SKM-1 (cell line): ENCODE measurements at regions not wholly inside any gene's neighbourhood (a gene's known extent, or its start where the extent isn't known, plus 50 kb on each side); places are given as distances from the start of the nearest gene placed in this dataset.

Experiments
- DNase-seq: peaks from one replicate; lab custom pipeline; 2025; ENCODE audit not compliant: unreplicated experiment; lab: John Stamatoyannopoulos, UW

DNA sequence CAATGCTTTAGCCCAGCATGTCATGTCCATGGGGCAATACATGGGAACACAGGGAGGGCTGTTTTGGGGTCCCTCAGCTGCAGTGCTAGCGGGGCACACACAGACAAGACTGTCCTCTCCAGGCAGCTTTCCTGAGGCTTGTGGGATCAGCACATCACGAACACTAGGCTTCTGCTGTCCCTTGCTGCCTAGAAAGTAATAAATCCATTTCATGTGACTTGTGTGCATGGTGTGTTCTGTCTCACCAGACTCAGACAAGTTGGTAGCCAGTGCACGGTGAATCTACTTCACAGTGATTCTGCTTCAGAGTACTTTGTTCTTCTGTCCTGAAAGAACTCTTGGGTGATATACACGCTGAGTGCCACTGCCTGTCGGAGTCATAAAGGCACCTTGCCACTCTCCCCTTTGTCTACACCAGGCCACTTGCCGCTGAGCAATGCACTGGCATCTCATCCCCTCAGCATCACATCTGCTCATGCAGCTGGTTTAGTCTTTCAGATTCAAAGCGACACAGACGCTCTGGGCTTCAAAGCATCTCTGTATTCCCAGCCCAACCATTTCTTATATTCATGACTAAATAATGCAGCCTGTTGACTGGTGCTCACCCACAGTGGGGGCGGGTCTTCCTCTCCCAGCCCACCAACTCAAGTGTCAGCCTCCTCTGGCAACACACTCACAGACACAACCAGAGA is 95.2 kb upstream of the COX10 start:
- DNase-seq: no peak

DNA sequence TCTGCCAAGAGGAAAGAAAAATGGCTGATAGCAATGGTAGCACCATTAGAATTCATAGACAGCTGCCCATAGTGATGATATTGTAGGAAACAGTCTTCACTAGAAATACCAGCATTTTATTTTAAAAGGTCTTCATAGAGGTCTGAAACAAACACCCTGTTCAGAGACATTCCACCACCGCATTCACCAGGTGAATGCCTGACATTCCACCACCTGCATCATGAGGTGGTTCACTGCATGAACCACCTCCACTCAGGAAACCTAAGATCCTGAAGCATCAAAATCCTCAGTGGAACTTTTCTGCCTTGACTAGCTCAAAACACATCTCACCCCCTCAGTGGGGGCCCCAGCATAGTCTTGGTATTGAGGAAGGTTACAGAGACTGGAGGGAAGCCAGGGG is 91.5 kb upstream of the COX10 start:
- no peak for DNase-seq

DNA sequence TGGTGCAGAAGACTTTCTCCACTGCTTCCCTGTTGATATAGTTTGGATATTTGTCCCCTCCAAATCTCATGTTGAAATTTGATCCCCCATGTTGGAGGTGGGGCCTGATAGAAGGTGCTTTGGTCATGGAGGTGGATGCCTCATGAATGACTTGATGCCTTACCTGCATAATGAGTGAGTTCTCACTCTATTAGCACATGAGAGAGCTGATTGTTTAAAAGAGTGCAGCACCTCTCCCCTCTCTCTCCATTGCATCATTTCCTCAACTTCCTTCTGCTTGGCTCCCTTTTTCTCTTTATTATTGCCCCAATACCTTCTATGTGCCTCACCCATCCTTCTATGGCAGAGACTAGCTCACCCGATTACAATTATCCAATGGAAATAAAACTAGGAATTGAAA is 90.8 kb upstream of the COX10 start:
- DNase-seq: no peak

DNA sequence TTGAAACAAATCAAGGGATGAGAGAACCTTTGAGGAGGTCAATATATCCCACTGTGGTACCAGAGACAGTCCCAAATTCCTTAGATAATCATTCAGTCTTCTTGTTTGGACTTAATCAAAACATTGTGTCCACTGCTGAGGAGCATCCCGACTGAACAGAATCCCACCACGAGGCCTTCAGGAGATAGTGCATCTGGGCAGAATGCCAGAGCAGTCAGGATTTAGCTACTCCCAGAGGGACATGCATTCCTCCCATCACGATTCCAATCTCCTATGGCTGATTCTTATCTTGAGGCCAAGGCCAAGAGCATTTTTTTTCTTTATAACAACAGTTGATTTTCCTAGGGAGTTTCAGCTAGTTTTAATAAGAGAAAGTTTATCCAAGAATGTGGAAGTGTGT is 87.4 kb upstream of the COX10 start:
- DNase-seq: no peak

DNA sequence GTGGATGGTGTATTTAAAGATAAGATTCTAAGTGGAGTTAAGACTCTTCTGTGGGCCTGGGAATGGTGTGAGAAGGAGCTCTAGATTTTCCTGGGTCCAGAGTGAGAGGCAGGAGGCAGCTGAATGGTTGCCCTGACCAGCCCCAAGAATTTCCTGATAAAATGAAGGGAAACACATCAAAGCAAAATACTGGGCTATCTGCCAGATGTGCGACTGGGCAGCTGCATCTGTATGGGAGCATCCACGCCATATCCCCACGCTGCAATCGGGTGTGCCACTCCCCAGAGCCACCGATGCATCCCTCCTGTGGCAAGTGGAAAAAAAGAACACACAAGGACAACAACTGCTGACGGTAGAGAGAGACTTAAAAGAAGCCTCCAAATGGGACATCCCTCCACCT is 84.3 kb upstream of the COX10 start:
- no peak for DNase-seq

DNA sequence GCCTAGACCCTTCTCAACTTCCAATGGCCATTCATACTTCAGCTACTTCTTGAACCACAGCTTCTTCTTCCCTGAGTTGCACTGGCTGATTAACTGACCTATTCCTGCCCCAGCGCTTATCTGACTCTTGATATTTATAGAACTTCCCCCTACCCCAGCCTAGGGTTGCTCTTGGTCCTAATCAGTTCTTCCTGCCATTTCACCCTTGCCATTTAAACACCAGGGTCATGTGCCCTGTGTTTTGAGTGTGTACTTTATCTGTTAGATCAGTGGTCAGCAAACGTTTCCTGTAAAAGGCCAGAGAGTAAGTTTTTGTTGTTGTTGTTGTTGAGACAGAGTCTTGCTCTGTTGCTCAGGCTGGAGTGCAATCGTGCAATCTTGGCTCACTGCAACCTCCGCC is 82.4 kb upstream of the COX10 start:
- no peak for DNase-seq

DNA sequence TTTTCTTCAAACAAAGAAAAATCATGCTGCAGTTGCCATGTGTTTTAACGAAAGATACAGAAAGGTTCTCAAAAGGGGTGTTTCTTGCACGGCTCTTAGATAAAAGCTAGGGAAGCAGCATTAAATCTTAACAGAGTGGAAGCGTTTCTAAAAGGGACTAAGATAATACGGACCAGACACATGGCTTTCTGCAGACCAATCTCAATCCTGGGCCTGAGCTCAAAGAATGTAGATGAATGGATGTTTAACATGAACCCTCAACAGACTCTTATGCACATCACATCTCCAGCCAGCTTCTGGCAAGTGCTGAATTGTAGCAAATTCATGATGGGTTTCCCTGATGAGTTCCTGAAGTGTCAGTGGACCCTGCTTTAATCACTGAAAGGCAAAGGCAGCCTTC is 80.2 kb upstream of the COX10 start:
- no peak for DNase-seq

DNA sequence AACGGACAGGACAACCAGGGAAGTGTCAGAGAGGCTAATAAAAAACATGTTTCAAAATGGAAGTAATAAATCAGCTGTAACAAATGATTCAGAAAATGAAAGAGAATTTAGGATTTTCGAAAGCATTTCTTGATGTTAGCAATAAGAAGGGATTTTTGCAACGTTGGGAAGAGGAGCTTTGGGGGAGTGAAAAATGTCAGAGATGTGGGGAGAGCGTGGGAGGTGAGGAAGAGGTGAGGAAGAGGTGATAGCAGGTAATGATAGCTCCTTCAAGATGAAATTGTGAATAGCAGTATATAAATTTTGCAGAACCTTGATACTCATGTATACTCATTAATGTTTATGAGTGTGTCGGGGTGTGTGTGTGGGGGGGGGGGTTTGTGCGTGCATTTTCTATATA is 76.2 kb upstream of the COX10 start:
- no peak for DNase-seq

DNA sequence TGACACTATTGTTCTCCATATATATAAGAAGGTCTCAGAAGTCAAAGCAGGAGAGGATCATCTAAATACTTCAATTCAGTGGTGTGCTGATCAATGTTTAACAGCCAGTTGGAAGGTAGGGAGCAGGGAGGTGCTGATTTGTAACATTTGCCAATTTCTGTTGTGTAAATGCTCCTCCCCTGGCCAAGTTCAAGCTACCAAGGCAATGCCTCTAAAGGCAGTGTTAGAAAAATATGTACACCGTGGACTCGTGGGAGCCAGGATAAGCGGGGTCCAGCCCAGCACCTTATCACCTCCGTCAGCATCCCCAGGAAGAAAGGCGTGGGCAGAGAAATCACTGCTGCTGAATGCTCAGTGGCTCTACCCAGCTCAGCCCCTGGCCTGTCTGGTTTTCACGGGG is 75.3 kb upstream of the COX10 start:
- DNase-seq: no peak

DNA sequence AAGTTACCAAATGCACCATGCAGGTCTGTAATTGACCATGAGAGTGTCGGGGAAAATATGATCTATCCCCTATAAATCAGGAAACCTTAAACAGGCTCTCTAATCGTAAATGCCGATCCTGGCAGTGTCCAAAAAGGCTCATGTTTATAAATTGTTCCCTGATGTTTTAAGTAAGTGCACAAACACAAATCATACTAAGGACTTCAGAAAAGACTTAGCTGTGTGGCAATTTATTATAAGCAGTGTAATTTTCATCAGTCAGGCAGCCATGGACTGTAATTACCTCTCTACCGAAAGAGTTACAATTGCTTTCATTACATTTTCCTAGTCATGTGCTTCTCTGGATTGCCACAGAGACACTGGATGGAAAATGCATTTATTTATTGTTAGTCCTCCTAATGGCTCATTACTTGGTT is 73.4 kb upstream of the COX10 start:
- DNase-seq: no peak

DNA sequence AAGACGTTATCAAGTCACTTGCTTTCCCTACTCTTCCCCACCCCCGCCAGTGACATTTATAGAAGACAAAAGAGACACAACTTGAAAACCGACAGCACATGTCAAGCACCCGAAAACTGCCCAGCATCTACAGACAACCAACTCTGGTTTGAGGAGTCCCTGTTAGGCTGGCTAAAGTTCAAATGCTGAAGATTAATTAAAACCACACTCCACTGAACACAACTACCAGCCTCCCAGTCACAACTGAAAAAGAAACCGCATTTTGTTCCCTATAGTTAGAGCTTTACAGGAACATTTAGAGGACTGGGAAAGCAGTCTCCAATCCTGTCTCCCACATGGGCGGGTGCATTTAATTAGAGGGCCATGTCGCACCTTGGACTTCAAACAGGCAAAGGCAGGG is 73.0 kb upstream of the COX10 start:
- DNase-seq: no peak

DNA sequence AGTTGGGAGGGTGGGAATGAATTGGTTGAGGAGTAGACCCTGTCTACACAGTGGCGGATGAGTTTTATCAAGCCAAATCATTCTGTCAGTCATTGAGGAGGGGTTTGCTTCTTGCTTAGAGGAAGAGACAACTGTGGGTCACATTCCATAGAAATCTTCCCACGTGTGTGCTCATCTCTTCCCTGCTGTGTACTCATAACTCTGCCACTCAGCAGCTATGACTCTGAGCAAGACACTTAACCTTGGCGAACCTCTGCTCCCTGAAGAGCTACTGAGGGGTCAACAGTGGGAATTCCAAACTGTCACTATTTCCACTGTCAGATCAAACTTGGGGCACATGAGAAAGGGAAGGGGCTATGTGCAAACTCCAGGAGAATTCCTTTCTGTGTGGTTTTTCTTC is 72.6 kb upstream of the COX10 start:
- DNase-seq: no peak

DNA sequence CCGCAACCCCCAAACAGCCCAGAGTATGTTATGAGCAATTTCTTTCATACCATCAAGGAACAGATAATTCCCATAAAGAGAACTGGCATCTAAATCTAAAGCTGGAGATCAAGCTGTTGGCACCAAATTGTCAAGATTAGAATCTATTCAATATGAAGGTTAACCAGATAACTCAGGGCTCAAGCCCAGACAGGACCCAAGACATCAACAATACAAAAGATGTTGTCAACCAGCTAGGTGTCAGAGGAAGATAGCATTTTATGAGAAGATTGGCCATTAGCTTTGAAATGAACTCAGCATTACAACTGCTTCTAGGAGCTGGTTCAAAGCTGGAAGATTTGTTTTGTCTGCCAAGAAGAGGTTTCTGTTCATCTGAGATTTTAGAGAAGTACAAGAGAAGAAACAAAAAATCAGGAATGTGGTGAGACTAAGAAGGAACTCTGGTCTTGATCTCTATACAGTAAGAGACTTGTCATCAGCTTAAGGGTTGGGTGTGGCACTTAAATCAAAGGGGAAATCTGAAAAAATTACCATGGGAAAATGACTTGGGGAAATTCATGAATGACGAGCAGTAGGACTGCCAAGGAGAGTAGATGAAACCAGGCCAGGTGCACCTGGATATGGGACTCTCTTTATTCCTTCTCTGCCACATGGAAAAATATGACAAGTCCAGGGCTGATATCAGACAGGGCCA is 64.2 kb upstream of the COX10 start:
- no peak for DNase-seq

DNA sequence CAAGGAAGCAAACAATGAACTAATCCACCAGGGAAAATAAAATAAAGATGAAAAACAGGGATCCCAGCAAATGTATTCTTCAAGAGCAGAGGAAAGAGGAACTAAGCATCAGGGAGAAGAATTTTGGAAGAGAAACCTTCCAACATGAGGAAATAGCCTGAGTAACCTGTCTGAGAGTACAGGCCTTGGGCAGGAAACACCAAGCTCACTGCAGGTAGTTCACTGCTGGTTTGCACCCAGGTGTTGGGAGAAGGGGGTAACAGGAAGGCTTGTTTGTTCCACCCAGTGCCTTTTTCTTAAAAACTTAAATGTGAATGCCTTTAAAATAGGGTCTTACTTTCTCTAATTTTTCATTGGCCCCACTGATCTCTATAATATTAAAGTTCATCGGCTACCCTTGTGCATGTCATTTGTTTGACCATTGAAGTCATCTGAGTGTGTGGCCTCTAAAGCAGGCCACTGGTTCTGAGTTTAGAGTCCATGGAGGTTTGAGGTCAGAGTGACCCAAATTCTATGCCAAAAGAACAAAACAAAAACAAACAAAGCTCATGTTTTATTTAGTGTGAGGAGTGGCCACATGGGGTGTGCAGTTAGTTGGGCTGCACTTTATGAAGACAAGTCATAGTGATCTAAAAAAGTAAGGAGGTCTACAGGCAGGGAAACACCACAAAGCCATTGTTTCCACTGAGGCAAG is 62.9 kb upstream of the COX10 start:
- no peak for DNase-seq

DNA sequence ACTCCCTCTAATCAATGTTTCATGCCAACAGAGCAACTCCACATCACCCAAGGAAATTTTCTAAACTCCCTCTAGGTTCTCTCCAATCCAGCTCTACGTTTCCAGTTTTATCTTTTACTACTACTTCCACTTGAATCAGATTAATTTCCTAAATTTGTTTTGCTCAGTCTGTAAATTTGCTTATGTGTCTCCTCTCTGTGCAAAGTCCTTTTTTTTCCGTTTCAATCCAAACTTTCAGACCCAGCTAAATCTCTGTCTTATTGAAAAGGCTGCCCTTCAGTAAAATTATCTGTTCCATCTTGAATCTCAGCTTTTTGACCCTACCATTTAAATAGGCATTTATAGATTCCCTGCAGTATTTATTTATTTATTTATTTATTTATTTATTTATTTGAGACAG is 61.4 kb upstream of the COX10 start:
- no peak for DNase-seq

DNA sequence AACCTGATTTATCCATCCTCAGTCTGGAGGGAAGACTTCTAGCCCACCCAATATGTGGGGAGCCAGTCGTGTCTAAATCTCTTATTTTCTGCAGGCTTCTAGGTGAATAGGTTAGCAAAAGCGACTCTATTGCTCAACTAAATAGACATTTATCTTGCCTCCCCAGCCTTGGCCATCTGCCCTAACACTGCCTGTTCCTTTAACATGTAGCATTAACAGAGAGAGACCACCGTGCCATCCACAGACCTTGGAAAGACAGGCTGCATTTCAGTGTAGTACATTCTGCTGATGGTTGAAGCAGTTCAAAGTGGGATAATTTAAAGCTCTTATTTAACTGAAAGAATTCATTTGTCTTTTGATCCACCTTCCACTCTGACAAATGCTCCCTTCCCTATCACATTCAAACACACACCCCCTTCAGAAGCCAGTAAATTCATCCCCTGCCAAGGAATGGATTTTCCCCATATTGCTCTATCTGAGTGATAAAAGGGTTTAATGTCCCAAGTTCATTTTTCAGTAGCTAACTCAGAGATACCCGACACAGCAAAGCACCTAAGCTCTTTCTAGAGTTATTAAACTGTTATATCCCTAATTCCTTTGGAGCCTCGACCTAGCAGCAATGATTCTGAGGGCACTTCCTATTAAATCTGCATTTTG is 58.1 kb upstream of the COX10 start:
- DNase-seq: no peak

DNA sequence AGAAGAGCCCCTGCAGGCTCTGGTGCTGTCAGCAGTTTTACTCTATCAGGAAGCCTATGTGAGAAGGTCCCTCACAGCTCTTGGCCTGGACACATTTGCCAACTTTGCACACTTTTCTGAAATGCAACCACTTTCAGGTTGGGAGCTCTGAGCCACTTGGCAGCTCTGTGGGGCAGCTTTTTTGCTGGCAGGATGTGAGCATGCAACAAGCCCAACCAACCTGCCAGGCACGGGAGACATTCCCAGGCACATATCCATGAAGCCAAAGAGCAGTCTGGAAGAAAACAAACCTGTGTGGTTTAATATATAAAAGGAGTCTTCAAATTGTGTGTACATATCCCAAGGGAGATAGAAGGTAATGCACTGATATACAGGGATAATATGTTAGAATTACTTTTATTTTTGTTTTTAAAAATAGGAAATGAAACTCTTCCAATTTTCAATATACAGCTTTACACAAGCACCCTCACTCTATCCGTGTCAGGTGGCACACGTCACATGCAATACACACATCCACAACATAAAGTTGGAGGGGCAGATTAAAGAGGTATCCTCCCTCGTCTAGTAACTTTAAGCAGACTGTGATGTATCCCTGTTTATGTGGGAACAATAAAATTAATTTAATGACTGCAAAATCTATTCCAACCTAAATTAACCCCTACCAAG is 57.4 kb upstream of the COX10 start:
- DNase-seq: no peak

DNA sequence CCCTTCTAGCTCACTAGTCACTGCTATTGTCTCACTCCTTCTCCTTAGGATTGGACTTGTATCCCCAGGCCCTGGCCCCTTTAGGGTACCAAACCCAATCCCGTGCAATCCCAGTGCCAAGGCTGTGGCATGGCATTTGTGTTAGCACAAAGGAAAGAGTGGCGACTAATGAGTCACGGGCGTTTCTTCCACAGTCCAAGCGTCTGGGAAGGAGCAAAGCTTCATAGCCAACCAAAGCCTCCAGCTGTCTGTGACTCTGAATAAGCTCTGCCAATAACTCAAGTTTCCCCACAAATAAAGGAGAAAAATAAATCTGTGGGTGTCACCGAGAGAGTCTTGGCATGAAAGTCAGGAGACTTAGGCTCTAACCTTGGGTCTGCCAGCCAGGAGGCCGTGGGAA is 54.6 kb upstream of the COX10 start:
- DNase-seq: no peak

DNA sequence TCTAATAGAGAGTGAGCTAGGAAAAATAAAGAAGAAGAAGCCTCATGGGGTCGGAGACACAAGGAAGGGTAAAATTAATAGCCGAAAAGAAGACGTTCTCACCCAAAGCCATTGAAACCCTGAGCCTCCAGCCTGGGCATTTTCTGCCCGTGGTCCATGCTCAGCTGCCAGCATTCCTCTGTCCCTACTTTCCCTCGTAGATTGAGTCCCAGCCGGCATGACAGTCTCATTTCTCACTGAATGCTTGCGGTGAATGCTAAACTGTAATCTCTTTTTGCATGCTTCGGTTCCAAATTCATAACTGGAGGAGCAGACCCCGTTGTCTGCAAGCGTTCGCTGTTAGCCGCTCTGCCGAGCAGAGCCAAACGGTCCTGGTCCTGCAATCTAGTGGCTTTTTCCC is 54.0 kb upstream of the COX10 start:
- no peak for DNase-seq

DNA sequence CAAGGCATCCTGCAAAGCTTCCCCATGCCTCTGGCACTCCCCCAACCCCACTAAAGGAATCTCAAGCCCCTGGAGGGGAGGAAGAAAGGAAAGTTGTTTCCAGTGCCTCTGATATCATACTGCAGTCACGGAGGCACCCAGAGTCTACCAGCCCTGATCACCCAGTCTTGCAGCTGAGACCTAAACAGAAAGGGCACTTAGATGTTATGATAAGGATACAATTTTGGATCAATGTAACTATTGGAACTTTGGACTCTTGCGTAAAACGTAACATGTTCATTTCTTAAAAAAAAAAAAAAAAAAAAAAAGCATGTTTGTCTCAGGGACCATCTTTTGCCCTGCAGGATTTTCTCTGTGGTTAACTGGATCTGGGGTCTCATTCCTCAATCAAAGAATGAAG is 52.4 kb upstream of the COX10 start:
- DNase-seq: no peak

DNA sequence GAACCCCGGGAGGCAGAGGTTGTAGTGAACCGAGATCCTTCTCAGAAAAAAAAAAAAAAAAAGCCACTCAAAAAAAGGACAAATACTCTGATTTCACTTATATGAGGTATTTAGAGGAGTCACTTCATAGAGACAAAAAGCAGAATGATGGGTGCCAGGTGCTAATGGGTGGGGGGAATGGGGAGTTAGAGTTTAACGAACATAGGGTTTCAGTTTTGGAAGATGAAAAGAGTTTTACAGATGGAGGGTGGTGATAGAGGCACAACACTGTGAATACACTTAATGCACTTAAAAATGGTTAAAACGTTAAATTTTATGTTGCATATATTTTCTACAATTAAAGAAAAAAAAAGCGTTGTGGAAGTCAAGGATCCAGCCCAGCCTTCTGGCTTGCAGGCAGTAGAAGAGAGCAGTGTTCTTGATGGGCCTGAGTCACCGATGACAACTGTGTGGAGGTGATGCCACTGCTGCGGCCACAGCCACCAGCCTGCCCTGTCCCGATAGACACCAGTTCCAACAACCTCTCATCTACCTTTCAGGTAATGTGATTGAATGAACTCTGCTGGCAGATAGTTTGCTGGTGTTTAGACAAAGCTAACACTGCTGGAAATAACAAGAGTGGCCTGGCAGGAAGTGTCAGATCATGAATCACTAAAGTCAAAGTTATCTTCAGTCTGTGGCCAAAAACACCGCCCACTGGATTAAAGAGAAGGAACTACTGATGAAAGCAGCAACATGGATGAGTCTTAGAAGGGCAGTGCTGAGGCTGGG is 49.9 kb upstream of the COX10 start:
- DNase-seq: no peak
